ENCODE measurements at regions not wholly inside any gene's neighbourhood (a gene's known extent, or its start where the extent isn't known, plus 50 kb on each side); places are given as distances from the start of the nearest gene placed in this dataset.
"Not testable (repeated sequence)": the region's sequence is repeated elsewhere in the genome, so short reads cannot be mapped to it uniquely, and the experiment has no call there.

DNA sequence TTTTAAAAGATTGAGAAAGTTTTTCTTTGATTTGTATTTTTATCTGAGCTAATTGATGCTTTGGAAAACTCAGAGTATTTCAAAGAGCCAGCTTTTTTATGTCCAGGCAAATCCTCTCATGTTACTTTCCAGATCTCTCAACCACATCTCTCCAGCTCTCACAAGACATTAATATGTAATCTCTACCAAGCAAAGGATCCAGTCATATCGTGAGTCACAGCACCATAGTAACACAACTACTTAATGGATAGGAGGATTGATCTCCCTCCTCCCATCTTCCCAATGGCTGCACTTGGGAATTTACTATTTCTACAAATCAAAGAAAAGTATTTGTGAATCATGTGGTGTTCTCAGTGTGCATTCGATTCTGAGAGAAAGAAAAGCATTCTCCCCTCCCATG is 63.3 kb downstream of the POU4F1 start:
- ATAC-seq (no peak), DNase-seq (ENCODE audit: low spot score in 2 of 2) (no peak)
- Mint-ChIP-seq H3K36me3 (peaks cover 0 to 5% of the 10 kb centered on the region in 2 donors), H3K9me3 (peaks cover 0 to 5% of the 10 kb centered on the region in 2 donors), H3K27ac (no peak overlapping the region)

GRCh38 chr13:78526044-78526443 is 77.3 kb downstream of the POU4F1 start:
- not testable (repeated sequence) for ATAC-seq; H3K27ac Mint-ChIP-seq; DNase-seq (ENCODE audit: low spot score in 2 of 2); H3K36me3 Mint-ChIP-seq
- H3K9me3 Mint-ChIP-seq, result peaks cover 17 to 20% of the 10 kb centered on the region in 2 donors

DNA sequence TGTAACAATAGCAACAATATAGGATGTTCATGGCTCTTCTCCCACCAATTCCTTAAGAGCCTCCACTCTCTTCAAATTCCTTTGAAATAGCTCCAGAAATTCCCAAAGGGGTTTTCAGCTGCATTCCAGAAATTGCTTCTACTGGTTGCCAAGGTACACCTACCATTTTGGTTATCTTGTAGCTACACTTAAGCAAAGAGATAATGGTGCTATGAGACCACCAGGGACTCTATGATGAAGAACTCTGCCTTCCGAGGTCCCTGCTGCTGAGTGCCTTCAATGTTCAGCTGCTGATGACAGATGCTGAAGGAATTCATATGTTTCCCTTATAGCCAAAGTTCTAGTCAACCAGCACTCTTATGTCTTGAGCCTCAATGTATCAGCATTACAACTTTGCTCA is 78.4 kb downstream of the POU4F1 start:
- Mint-ChIP-seq H3K27ac (no peak overlapping the region), H3K9me3 (peaks cover 17 to 20% of the 10 kb centered on the region in 2 donors), H3K36me3 (peaks cover 0 to 6% of the 10 kb centered on the region in 2 donors)
- DNase-seq (ENCODE audit: low spot score in 2 of 2) (no peak), ATAC-seq (no peak)

DNA sequence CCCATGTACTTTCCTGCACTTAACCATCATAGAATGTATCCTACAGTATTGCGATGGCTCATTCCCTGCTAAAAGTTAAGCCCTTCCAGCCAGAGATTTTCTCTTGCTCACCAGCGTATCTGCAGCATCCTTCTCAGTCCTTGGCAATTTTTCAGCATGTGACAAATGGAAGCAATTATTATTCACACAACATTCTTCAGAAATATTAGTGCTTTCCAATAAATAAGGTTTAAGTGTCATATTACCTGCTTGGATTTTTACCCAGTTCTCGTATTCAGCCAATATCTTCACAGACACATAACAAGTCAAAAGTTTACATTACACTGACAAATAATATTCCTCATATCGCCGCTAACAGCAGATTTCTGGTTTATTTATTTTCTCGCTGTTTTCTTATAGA is 82.3 kb downstream of the POU4F1 start:
- Mint-ChIP-seq H3K9me3 (peaks cover 5 to 12% of the 10 kb centered on the region in 2 donors), H3K36me3 (peaks cover 0 to 10% of the 10 kb centered on the region in 2 donors), H3K27ac (no peak overlapping the region)
- DNase-seq (ENCODE audit: low spot score in 2 of 2) (no peak), ATAC-seq (no peak)

DNA sequence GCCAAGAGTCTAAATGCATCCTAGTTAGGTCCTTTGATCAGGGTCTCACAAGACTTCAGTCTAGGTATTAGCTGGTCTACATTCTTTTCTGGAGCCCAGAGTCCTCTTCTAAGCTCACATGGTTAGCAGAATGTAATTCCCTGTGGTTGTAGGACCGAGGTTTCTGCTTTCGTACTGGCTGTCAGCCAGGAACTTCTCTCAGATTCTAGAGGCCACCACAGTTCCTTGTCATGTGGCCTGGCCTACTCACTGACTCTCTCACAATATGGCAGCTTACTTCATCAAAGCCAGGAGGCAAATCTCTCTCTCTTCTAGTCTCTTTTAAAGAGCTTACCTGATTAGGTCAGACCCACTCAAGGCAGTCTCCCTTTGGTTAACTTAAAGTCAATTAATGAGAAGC is 82.9 kb downstream of the POU4F1 start:
- Mint-ChIP-seq H3K9me3 (peaks cover 0 to 6% of the 10 kb centered on the region in 2 donors), H3K27ac (no peak overlapping the region), H3K36me3 (peaks cover 0 to 5% of the 10 kb centered on the region in 2 donors)
- ATAC-seq (no peak), DNase-seq (ENCODE audit: low spot score in 2 of 2) (no peak)

DNA sequence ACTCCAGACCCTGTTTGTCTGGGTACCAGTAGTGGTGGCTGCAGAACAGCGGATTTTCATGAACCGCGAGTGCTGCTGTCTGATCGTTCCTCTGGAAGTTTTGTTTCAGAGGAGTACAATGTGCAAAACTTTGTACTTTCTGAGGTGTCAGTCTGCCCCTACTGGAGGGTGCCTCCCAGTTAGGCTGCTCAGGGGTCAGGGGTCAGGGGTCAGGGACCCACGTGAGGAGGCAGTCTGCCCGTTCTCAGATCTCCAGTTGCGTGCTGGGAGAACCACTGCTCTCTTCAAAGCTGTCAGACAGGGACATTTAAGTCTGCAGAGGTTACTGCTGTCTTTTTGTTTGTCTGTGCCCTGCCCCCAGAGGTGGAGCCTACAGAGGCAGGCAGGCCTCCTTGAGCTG is 84.9 kb downstream of the POU4F1 start:
- not testable (repeated sequence) for DNase-seq (ENCODE audit: low spot score in 2 of 2); H3K27ac Mint-ChIP-seq; H3K9me3 Mint-ChIP-seq; ATAC-seq; H3K36me3 Mint-ChIP-seq

- Mint-ChIP-seq H3K27ac (no peak overlapping the region), H3K9me3 (peaks cover 4% of the 10 kb centered on the region in 2 donors), H3K36me3 (no peaks in the 10 kb centered on the region)
- DNase-seq (ENCODE audit: low spot score in 2 of 2), result no peak
- no peak for ATAC-seq
These were observed 103.5 kb downstream of the POU4F1 start for GRCh38 chr13:78499802-78500201.

DNA sequence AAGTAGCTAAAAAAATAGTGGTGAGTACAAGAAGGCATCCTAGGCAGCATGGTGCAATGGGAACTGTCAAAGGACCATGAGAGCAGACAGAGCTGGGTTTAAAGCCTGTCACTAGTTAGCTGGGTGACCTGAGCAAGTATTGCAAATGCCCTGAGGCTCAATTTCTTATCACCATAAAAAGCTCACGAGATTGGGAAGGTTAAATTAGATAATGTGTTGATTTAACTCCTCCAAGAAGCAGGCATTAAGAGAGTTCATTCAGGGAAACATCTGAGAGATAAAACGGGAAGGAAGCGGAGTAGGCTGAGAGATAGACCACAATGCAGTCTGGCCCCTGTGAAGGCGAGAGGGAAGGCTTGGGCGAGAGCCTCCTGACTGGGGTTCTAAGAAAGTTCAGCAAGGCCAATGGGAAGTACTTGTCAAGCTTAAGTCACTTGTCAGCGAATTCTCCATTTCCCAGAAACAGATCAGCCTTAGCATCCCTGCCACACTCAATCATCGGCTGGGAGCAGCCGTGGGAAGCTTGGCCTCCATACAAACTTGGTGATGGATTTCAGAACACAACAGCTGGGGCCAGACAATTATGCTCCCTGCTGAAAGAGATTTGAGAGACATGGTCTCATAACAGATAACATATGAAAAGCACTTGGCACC is 105.5 kb downstream of the POU4F1 start:
- peaks cover 4% of the 10 kb centered on the region in 2 donors for H3K9me3 Mint-ChIP-seq
- no peaks in the 10 kb centered on the region for H3K36me3 Mint-ChIP-seq
- ATAC-seq (no peak), DNase-seq (ENCODE audit: low spot score in 2 of 2) (no peak)
- no peak overlapping the region for H3K27ac Mint-ChIP-seq

- Mint-ChIP-seq H3K9me3 (peaks cover 8 to 9% of the 10 kb centered on the region in 2 donors), H3K36me3 (no peaks in the 10 kb centered on the region), H3K27ac (no peak overlapping the region)
- ATAC-seq (no peak), DNase-seq (ENCODE audit: low spot score in 2 of 2) (no peak)
These were observed 111.4 kb downstream of the POU4F1 start for GRCh38 chr13:78491978-78492377.

GRCh38 chr13:78490225-78490624 is 113.1 kb downstream of the POU4F1 start:
- not testable (repeated sequence) for H3K36me3 Mint-ChIP-seq; ATAC-seq; H3K9me3 Mint-ChIP-seq; H3K27ac Mint-ChIP-seq; DNase-seq (ENCODE audit: low spot score in 2 of 2)

GRCh38 chr13:78487707-78488106 is 115.6 kb downstream of the POU4F1 start:
- Mint-ChIP-seq H3K9me3 (peaks cover 8 to 9% of the 10 kb centered on the region in 2 donors), H3K36me3 (no peaks in the 10 kb centered on the region), H3K27ac (no peak overlapping the region)
- ATAC-seq, result no peak
- no peak for DNase-seq (ENCODE audit: low spot score in 2 of 2)

DNA sequence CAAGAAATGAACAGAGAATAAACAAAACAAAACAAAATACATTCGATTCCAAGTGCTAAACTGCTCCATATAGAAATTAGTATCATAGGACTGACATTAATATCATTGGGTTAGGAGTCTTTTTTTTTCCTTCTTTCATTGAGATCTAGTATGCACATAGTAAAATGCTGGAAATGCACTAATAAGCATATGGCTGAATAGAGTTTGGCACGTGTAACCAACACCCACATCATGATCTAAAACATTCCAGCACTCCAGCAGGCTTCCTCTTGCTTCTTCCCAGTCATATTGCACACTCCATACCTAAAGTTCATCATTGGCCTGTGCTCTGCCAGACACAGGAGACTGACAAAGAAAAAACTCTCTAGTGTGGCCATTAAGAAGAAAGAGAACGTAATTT is 117.5 kb downstream of the POU4F1 start:
- ATAC-seq, result no peak
- H3K9me3 Mint-ChIP-seq, result no peaks in the 10 kb centered on the region
- no peak overlapping the region for H3K27ac Mint-ChIP-seq
- no peak for DNase-seq (ENCODE audit: low spot score in 2 of 2)
- no peaks in the 10 kb centered on the region for H3K36me3 Mint-ChIP-seq

DNA sequence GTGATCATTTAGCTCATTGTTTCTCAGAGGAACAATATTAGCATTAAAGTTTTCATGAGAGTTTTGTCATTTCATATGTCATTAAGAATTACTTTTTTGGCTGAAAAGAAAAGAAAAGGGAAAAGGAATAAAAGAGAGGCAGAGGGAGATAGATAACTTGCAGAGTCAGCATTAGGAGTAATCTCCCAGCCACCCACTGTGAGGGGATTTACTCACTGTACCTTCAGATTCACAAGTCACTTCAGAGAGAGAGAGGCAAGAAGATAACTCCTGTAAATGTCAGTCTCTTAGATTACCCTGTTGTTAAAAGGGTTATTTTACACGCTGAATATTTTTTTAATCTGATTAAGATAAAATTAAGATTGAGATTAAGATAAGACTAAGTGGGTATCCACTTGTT is 125.2 kb downstream of the POU4F1 start:
- no peaks in the 10 kb centered on the region for H3K36me3 Mint-ChIP-seq

DNA sequence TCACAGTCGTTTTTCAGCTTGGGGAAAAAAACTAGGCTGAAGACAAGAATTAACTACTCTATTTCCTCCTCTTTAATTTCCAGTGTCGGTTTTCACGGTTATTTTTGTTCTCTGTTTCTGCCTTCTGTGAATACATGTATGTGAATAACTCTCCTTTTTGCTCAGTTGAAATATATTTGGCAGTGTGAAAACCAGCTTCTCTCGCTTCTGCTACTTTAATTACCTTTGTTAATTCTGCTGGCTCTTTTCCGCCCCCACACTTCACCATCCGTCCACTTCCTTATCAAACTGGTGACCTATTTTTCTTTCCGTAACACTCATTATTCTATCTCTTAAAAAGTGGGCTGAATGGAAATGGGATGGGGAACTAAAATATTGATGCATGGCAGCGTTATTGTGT is 126.4 kb downstream of the POU4F1 start:
- no peaks in the 10 kb centered on the region for H3K36me3 Mint-ChIP-seq

More for the DNA sequence above, 125.2 kb downstream of the POU4F1 start:
- H3K9me3 Mint-ChIP-seq, result no peaks in the 10 kb centered on the region
- no peak overlapping the region for H3K27ac Mint-ChIP-seq
- DNase-seq (ENCODE audit: low spot score in 2 of 2), result no peak
- ATAC-seq, result no peak

DNA sequence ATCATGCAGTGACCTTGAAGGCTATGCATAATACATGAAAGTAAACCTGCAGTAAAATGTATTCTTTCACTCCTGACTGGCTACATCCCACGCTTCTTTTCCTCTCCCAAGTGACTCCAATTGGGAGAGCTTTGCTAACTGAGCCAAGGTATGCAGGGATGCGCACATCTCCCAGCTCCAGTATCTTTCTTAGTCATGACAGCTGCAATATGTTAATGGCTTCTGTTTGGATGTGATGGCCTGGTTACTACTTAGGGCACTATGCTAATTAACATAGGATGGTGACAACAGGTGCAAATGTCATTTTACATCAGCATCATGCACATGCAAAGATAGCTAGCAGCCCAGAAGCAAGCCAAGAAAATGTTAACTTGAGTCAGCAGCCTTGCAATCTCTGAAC is 134.7 kb downstream of the POU4F1 start:
- no peak for ATAC-seq

More for the DNA sequence above, 126.4 kb downstream of the POU4F1 start:
- Mint-ChIP-seq H3K9me3 (no peaks in the 10 kb centered on the region), H3K27ac (no peak overlapping the region)
- DNase-seq (ENCODE audit: low spot score in 2 of 2), result no peak
- no peak for ATAC-seq

GRCh38 chr13:78465250-78465649 is 138.1 kb downstream of the POU4F1 start:
- H3K9me3 Mint-ChIP-seq, result no peaks in the 10 kb centered on the region
- no peak overlapping the region for H3K27ac Mint-ChIP-seq
- DNase-seq (ENCODE audit: low spot score in 2 of 2), result no peak
- no peak for ATAC-seq
- H3K36me3 Mint-ChIP-seq, result no peaks in the 10 kb centered on the region

More for the DNA sequence above, 134.7 kb downstream of the POU4F1 start:
- Mint-ChIP-seq H3K27ac (no peak overlapping the region), H3K9me3 (no peaks in the 10 kb centered on the region), H3K36me3 (no peaks in the 10 kb centered on the region)
- no peak for DNase-seq (ENCODE audit: low spot score in 2 of 2)

GRCh38 chr13:78460176-78460575 is 143.2 kb downstream of the POU4F1 start:
- no peak overlapping the region for H3K27ac Mint-ChIP-seq
- H3K36me3 Mint-ChIP-seq, result no peaks in the 10 kb centered on the region
- no peak for DNase-seq (ENCODE audit: low spot score in 2 of 2)
- ATAC-seq, result no peak
- H3K9me3 Mint-ChIP-seq, result peaks cover 0 to 4% of the 10 kb centered on the region in 2 donors

- ATAC-seq (no peak), DNase-seq (ENCODE audit: low spot score in 2 of 2) (no peak)
- H3K9me3 Mint-ChIP-seq, result no peaks in the 10 kb centered on the region
- H3K27ac Mint-ChIP-seq, result no peak overlapping the region
- no peaks in the 10 kb centered on the region for H3K36me3 Mint-ChIP-seq
These were observed 159.5 kb downstream of the POU4F1 start for GRCh38 chr13:78443839-78444238.

Measured in activated naive CD4-positive, alpha-beta T cell treated with anti-CD3 and anti-CD28 coated beads, Interleukin-2, amount 50 U/mL, for 72 hours (primary cell).